CD4-positive, alpha-beta T cell treated with Interleukin-17A for 1 hour (primary cell): ENCODE measurements at regions not wholly inside any gene's neighbourhood (a gene's known extent, or its start where the extent isn't known, plus 50 kb on each side); places are given as distances from the start of the nearest gene placed in this dataset.

Experiments used
- DNase-seq: peaks from one replicate; pipeline ENCODE4 v3.0.0-alpha.2; 2020

GRCh38 chr13:106382534-106382933, 152.9 kb downstream of the EFNB2 start:
- no peak for DNase-seq

GRCh38 chr13:106381091-106381490, 154.4 kb downstream of the EFNB2 start:
- no peak for DNase-seq

GRCh38 chr13:106377931-106378662, 157.4 kb downstream of the EFNB2 start:
- no peak for DNase-seq

- DNase-seq: no peak
These were observed 158.1 kb downstream of the EFNB2 start for GRCh38 chr13:106377341-106377740.

GRCh38 chr13:106376401-106377112, 158.9 kb downstream of the EFNB2 start:
- no peak for DNase-seq

- DNase-seq: no peak
These were observed 160.4 kb downstream of the EFNB2 start for GRCh38 chr13:106375085-106375484.

GRCh38 chr13:106374631-106375030, 160.8 kb downstream of the EFNB2 start:
- DNase-seq: no peak

- DNase-seq: no peak
These were observed 161.4 kb downstream of the EFNB2 start for GRCh38 chr13:106373989-106374572.

- DNase-seq: no peak
These were observed 162.0 kb downstream of the EFNB2 start for GRCh38 chr13:106373304-106373988.

GRCh38 chr13:106372199-106373155, 163.0 kb downstream of the EFNB2 start:
- DNase-seq: no peak

- DNase-seq: no peak
These were observed 164.4 kb downstream of the EFNB2 start for GRCh38 chr13:106371024-106371423.

- no peak for DNase-seq
These were observed 165.6 kb downstream of the EFNB2 start for GRCh38 chr13:106369858-106370257.

- no peak for DNase-seq
These were observed 166.4 kb downstream of the EFNB2 start for GRCh38 chr13:106369091-106369490.

GRCh38 chr13:106367361-106367971, 168.0 kb downstream of the EFNB2 start:
- no peak for DNase-seq

- DNase-seq: no peak
These were observed 172.8 kb downstream of the EFNB2 start for GRCh38 chr13:106362707-106363106.

GRCh38 chr13:106361621-106362020, 173.8 kb downstream of the EFNB2 start:
- no peak for DNase-seq

- DNase-seq: no peak
These were observed 178.3 kb downstream of the EFNB2 start for GRCh38 chr13:106357198-106357597.

- no peak for DNase-seq
These were observed 179.6 kb downstream of the EFNB2 start for GRCh38 chr13:106355866-106356265.

GRCh38 chr13:106354961-106355360, 180.5 kb downstream of the EFNB2 start:
- no peak for DNase-seq

GRCh38 chr13:106352850-106353249, 182.6 kb downstream of the EFNB2 start:
- no peak for DNase-seq

- DNase-seq: no peak
These were observed 184.2 kb downstream of the EFNB2 start for GRCh38 chr13:106351251-106351650.

- DNase-seq: no peak
These were observed 185.3 kb downstream of the EFNB2 start for GRCh38 chr13:106350208-106350607.
